Left lung (tissue), 4 donors: ENCODE measurements at regions not wholly inside any gene's neighbourhood (a gene's known extent, or its start where the extent isn't known, plus 50 kb on each side); places are given as distances from the start of the nearest gene placed in this dataset.

Experiments used
- ATAC-seq: fragments of 200-7000 bp; cut with Tn5 transposase; one replicate; pipeline ENCODE4 v1.9.1; 2020; ENCODE audit warnings: moderate library complexity
- DNase-seq, 4 donors: peaks; one replicate each; pipeline ENCODE4 v3.0.0-alpha.2; 2013 to 2020
- H3K27ac ChIP-seq, 2 donors: fragments of 200-600 bp; sonication (generic) in 1 of 2; one replicate each; pipeline versions ENCODE4 v1.5.0 to v1.8.0; 2020 to 2021
- H3K27me3 ChIP-seq, 2 donors: fragments of 200-600 bp; sonication (generic) in 1 of 2; one replicate each; pipeline versions ENCODE4 v1.5.0 to v1.8.0; 2020 to 2021
- H3K36me3 ChIP-seq, 2 donors: fragments of 200-600 bp; sonication (generic) in 1 of 2; one replicate each; pipeline versions ENCODE4 v1.5.0 to v1.8.0; 2020 to 2021
- H3K4me1 ChIP-seq, 2 donors: fragments of 200-600 bp; one replicate each; pipeline ENCODE4 v1.8.0; 2021
- H3K4me3 ChIP-seq, 2 donors: fragments of 200-600 bp; sonication (generic) in 1 of 2; one replicate each; pipeline versions ENCODE4 v1.5.0 to v1.8.0; 2020 to 2021; ENCODE audit warnings: mild to moderate bottlenecking in 1 of 2
- H3K9me3 ChIP-seq, 2 donors: fragments of 200-600 bp; sonication (generic) in 1 of 2; one replicate each; pipeline versions ENCODE4 v1.5.0 to v1.8.0; 2020 to 2021
- intact Hi-C, 2 donors: fragments of 100-400 bp; cut with DNase I; formaldehyde crosslinking; loops; one replicate each; pipeline versions ENCODE4 v1.11.2 to v1.14.2; 2022
- TF ChIP-seq, protein P1 (sequence below), 2 donors: fragments of 200-600 bp; sonication (generic) in 1 of 2; IDR thresholded peaks; one replicate each; pipeline versions ENCODE4 v1.5.0 to v1.8.0; 2021; ENCODE audit warnings: antibody characterized with exemption in 2 of 2
- donor health status: DM: no; HTN: yes; CAD: no.
- donor health status: DM: no; HTN: no; CAD: no.

DNA sequence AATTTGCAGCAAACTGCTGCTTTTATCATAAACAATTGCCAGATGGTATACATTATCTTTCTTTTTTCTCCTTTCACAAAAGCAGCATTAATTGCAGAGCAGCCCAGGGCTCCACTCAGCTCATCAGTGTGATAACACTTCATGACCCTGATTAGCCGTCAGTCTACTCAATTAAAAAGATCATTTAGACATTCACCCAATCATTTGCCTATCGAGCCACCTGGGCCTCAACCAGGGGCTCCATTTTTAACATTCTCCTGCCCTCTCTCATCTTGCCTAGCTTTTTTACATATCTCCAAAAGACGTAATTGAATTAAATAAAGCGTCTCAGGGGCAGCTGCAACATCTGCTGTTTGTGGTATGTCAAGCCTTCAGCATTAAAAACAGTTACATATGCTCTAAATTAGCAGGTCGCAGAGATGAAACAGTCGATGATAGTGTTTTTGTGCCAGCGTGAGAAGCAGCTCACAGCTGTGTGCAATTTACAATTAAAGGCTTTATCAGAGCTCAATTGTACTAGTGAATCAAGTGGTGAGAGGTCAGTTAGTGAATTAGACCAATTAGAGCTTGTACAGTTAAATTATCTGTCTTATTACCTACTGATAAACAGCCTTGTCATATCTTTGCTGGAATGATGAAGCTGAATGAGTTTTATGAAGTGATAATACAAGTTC lies 522.5 kb downstream of the ETV1 start:
- no peak overlapping the region for H3K27ac ChIP-seq
- H3K4me3 ChIP-seq, result no peak overlapping the region
- no peaks in the 10 kb centered on the region for H3K36me3 ChIP-seq
- ATAC-seq (no peak), DNase-seq (peak in 2 of 4 donors; percentile 81 to 85)
- TF ChIP-seq, protein P1, sequence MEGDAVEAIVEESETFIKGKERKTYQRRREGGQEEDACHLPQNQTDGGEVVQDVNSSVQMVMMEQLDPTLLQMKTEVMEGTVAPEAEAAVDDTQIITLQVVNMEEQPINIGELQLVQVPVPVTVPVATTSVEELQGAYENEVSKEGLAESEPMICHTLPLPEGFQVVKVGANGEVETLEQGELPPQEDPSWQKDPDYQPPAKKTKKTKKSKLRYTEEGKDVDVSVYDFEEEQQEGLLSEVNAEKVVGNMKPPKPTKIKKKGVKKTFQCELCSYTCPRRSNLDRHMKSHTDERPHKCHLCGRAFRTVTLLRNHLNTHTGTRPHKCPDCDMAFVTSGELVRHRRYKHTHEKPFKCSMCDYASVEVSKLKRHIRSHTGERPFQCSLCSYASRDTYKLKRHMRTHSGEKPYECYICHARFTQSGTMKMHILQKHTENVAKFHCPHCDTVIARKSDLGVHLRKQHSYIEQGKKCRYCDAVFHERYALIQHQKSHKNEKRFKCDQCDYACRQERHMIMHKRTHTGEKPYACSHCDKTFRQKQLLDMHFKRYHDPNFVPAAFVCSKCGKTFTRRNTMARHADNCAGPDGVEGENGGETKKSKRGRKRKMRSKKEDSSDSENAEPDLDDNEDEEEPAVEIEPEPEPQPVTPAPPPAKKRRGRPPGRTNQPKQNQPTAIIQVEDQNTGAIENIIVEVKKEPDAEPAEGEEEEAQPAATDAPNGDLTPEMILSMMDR (IDR thresholded peaks at IDR 0.05), result no peak
- intact Hi-C loops, result no loop called here
- H3K9me3 ChIP-seq, result no peaks in the 10 kb centered on the region
- H3K27me3 ChIP-seq, result no peaks in the 10 kb centered on the region
- no peaks in the 10 kb centered on the region for H3K4me1 ChIP-seq

DNA sequence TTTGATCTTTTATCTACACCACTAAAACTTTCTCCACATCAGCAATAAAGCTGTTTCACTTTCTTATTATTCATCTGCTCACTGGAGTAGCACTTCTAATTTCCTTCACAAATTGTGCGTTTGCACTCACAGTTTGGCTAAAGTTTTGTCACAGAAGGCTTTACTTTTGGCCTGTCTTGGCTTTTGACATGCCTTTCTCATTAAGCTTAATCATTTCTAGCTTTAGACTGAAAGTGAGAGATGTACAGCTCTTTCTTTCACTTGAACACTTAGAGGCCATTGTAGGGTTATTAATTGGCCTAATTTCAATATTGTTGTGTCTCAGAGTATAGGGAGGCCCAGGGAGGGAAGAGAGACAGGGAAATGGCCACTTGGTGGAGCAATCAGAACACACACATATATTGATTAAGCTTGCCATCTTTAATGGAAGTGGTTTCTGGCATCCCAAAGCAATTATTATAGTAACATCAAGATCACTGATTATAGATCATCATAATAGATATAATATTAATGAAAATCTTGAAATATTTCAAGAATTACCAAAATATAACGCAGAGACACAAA lies 512.5 kb downstream of the ETV1 start:
- H3K36me3 ChIP-seq, result no peaks in the 10 kb centered on the region
- no peaks in the 10 kb centered on the region for H3K27me3 ChIP-seq
- H3K27ac ChIP-seq, result no peak overlapping the region
- ATAC-seq (no peak), DNase-seq (no peak)
- TF ChIP-seq, protein P1 (IDR thresholded peaks at IDR 0.05), result no peak
- H3K4me1 ChIP-seq, result no peaks in the 10 kb centered on the region
- H3K4me3 ChIP-seq, result no peak overlapping the region
- H3K9me3 ChIP-seq, result no peaks in the 10 kb centered on the region
- intact Hi-C loops, result no loop called here

DNA sequence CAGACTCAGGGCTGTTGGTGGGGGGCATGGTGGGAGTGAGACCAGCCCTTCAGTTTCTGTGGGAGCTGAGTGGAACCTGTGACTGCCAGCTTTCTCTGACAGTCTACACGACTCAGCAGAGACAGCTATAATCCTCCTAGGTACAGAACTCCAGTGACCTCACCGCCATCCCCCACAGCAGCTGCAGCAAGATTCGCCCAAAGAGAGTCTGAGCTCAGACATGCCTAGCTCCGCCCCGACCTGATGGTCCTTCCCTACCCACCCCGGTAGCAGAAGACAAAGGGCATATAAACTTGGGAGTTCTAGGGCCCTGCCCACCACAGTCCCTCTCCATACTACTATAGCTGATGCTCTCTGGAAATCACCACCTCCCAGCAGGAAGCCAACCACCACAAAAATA lies 500.1 kb downstream of the ETV1 start:
- Histone ChIP-seq H3K4me1 (no peaks in the 10 kb centered on the region), H3K27ac (no peak overlapping the region), H3K4me3 (no peak overlapping the region), H3K36me3 (no peaks in the 10 kb centered on the region), H3K27me3 (no peaks in the 10 kb centered on the region), H3K9me3 (peaks cover 0 to 26% of the 10 kb centered on the region in 2 donors)
- TF ChIP-seq, protein P1 (IDR thresholded peaks at IDR 0.05), result no peak
- intact Hi-C loops, result no loop called here
- DNase-seq (peak in 1 of 4 donors; percentile 17), ATAC-seq (no peak)

DNA sequence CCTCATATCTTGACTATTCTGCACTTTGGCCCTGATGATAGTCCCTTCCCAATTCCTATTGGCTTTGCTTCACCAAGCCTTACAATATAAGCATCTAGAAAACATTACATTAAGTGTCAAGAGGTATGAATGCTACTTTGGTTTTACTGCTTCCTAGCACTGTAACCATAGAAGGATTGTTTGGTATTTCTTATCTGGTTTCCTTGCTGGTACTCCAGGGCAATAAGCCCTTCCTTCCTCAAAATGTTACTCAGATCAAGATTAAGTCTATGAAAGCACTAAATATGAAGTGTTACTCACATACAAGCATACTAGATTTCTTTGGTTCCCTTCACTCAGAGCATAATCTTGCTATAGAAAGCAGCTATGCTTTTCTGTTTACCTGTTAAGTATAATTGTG lies 492.5 kb downstream of the ETV1 start:
- Histone ChIP-seq H3K4me3 (no peak overlapping the region), H3K27ac (no peak overlapping the region), H3K27me3 (no peaks in the 10 kb centered on the region), H3K9me3 (peaks cover 0 to 3% of the 10 kb centered on the region in 2 donors), H3K4me1 (no peaks in the 10 kb centered on the region), H3K36me3 (no peaks in the 10 kb centered on the region)
- TF ChIP-seq, protein P1 (IDR thresholded peaks at IDR 0.05), result no peak
- DNase-seq (no peak), ATAC-seq (peak; percentile 32)
- intact Hi-C loops, result no loop called here

DNA sequence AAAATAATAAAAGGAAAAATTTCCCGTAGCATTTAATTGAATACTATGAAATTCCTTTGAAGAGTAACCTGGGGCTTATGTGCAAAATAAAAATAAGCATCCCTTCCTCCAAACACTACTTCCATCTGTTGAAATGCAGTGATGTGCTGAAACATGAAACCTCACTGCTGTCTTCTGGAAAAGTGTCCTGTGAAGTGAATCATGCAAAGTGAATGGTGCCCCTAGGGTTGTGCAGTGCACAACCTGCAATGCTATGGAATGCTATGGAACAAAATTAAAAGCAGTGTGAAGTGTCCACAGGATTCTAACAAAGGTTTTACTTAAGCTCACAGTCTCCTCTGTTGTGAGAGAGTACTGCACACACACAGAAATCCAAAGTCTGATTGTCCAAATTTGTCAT lies 480.9 kb downstream of the ETV1 start:
- Histone ChIP-seq H3K4me3 (no peak overlapping the region), H3K27ac (no peak overlapping the region), H3K9me3 (peaks cover 0 to 5% of the 10 kb centered on the region in 2 donors), H3K4me1 (no peaks in the 10 kb centered on the region), H3K36me3 (no peaks in the 10 kb centered on the region), H3K27me3 (no peaks in the 10 kb centered on the region)
- DNase-seq (no peak), ATAC-seq (no peak)
- intact Hi-C loops, result no loop called here
- TF ChIP-seq, protein P1 (IDR thresholded peaks at IDR 0.05), result no peak
